ENCODE measurements at regions not wholly inside any gene's neighbourhood (a gene's known extent, or its start where the extent isn't known, plus 50 kb on each side); places are given as distances from the start of the nearest gene placed in this dataset.

DNA sequence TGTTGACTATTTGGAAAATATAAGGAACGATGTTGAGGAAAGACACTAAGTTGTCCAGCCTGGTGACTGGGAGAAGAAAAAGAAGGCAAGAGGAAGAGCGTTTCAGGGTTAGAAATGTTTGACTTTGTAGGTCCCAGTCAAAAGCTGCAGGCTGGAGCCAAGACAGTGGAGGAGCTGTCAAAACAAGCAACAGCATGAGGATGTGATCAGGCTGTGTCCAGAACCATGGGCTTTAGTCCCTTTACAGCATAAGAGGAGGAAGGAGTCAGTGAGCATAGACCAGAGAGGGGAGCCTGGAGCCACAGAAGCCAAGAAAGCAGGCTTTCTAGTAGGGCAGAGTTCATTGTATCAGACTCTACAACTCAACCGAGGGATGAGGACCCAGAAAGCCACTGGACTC, 658.5 kb downstream of the BNC2 start:
- H3K36me3 ChIP-seq: no peaks in the 10 kb centered on the region
- H3K27ac ChIP-seq: no peak overlapping the region
- no peaks in the 10 kb centered on the region for H3K4me1 ChIP-seq (ENCODE audit: control insufficient read depth in 1 of 2, insufficient read depth in 1 of 2, low read depth in 1 of 2, low read length in 1 of 2)
- peaks cover 5% of the 10 kb centered on the region for H3K27me3 ChIP-seq
- TF ChIP-seq, protein P1, sequence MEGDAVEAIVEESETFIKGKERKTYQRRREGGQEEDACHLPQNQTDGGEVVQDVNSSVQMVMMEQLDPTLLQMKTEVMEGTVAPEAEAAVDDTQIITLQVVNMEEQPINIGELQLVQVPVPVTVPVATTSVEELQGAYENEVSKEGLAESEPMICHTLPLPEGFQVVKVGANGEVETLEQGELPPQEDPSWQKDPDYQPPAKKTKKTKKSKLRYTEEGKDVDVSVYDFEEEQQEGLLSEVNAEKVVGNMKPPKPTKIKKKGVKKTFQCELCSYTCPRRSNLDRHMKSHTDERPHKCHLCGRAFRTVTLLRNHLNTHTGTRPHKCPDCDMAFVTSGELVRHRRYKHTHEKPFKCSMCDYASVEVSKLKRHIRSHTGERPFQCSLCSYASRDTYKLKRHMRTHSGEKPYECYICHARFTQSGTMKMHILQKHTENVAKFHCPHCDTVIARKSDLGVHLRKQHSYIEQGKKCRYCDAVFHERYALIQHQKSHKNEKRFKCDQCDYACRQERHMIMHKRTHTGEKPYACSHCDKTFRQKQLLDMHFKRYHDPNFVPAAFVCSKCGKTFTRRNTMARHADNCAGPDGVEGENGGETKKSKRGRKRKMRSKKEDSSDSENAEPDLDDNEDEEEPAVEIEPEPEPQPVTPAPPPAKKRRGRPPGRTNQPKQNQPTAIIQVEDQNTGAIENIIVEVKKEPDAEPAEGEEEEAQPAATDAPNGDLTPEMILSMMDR (IDR thresholded peaks at IDR 0.05): no peak
- H3K4me3 ChIP-seq (ENCODE audit: low read depth in 1 of 2, low read length in 1 of 2): no peak overlapping the region
- H3K9me3 ChIP-seq: no peaks in the 10 kb centered on the region

DNA sequence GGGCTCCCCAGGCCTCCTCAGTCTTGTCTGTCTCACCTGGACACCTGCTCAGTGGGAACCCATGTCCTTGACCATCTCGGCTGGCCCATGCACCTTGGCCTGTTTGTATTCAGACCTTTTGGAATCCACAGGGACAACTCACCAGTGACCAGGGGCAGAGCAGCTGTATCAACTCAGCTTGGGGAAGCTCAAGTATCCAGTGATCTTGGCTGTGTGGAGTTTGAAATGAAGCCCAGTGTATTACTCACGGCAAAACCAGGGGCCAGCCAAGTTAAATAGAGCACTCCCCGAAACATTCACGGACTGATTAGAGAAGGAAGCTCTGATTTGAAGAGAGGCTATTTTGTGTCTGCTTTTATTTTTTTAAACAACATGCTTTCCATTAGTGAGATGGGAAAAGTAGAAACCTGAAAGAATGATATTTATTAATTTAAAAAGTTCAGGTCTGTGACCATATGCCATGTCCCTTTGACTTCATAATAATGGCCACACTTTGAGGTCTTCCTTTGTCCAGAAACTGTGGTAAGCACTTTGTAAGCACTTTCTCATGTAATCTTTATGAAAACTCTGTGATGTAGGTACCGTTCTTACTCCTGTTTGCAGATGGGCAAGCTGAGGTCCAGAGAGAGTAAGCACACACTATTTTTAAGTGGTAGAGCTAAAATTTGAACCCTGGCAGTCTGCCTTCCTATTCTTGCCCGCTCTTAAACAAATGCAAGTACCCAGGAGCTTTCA, 656.5 kb downstream of the BNC2 start:
- Histone ChIP-seq H3K4me1 (ENCODE audit: control insufficient read depth in 1 of 2, insufficient read depth in 1 of 2, low read depth in 1 of 2, low read length in 1 of 2) (no peaks in the 10 kb centered on the region), H3K4me3 (ENCODE audit: low read depth in 1 of 2, low read length in 1 of 2) (no peak overlapping the region), H3K9me3 (no peaks in the 10 kb centered on the region), H3K36me3 (no peaks in the 10 kb centered on the region), H3K27me3 (no peaks in the 10 kb centered on the region), H3K27ac (no peak overlapping the region)
- TF ChIP-seq, protein P1 (IDR thresholded peaks at IDR 0.05): no peak

DNA sequence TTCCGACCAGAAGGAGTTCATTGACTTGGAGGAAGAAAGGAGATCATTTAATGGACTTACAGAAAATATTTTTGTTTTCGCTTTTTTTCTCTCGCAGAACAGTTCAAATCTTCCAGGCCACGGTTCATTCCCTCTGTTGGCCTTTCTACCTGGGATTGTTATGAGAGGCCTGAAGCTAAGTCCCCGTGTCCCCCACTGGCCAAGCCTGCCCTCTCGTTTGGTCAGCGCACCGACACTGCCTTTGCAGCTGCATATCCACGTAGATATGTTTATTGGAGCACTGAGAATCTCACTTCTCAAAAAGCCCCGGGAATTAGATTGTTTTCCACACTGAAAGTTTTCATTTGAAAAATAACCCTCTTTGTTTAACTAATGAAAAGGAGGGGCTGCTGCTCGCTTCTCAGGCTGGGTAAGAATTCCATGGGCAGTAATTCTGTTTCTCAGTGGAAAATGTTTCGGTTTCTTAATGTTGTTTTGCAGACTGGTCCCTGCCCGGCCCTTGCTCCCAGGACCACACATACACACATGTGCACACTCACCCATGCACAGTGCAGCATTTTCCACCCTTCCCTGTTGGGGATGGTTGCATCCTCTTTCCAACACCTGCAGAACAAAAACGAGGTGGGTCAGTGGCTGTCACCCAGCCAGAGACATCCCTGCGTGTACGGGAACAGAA, 655.7 kb downstream of the BNC2 start:
- no peaks in the 10 kb centered on the region for H3K4me1 ChIP-seq (ENCODE audit: control insufficient read depth in 1 of 2, insufficient read depth in 1 of 2, low read depth in 1 of 2, low read length in 1 of 2)
- H3K4me3 ChIP-seq (ENCODE audit: low read depth in 1 of 2, low read length in 1 of 2): no peak overlapping the region
- H3K27ac ChIP-seq: no peak overlapping the region
- H3K36me3 ChIP-seq: no peaks in the 10 kb centered on the region
- H3K27me3 ChIP-seq: no peaks in the 10 kb centered on the region
- TF ChIP-seq, protein P1 (IDR thresholded peaks at IDR 0.05): no peak
- no peaks in the 10 kb centered on the region for H3K9me3 ChIP-seq

DNA sequence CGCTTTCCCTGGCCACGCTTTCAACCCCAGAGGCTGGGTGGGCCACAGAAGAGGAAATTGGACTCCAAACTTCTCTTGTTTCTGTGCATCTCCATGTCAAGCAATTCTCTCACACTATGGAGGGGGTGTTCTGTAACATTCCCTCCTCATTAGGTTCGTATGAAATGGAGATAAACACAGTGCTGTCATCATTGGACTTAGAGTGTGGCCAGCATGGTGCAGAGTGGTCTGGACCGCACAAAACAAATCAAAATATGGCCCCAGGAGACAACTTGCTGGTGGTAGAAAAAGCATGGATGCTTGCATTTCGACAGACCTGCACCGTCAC, 655.2 kb downstream of the BNC2 start:
- no peaks in the 10 kb centered on the region for H3K4me1 ChIP-seq (ENCODE audit: control insufficient read depth in 1 of 2, insufficient read depth in 1 of 2, low read depth in 1 of 2, low read length in 1 of 2)
- no peaks in the 10 kb centered on the region for H3K36me3 ChIP-seq
- H3K27ac ChIP-seq: no peak overlapping the region
- H3K27me3 ChIP-seq: no peaks in the 10 kb centered on the region
- H3K9me3 ChIP-seq: no peaks in the 10 kb centered on the region
- H3K4me3 ChIP-seq (ENCODE audit: low read depth in 1 of 2, low read length in 1 of 2): no peak overlapping the region
- TF ChIP-seq, protein P1 (IDR thresholded peaks at IDR 0.05): no peak

DNA sequence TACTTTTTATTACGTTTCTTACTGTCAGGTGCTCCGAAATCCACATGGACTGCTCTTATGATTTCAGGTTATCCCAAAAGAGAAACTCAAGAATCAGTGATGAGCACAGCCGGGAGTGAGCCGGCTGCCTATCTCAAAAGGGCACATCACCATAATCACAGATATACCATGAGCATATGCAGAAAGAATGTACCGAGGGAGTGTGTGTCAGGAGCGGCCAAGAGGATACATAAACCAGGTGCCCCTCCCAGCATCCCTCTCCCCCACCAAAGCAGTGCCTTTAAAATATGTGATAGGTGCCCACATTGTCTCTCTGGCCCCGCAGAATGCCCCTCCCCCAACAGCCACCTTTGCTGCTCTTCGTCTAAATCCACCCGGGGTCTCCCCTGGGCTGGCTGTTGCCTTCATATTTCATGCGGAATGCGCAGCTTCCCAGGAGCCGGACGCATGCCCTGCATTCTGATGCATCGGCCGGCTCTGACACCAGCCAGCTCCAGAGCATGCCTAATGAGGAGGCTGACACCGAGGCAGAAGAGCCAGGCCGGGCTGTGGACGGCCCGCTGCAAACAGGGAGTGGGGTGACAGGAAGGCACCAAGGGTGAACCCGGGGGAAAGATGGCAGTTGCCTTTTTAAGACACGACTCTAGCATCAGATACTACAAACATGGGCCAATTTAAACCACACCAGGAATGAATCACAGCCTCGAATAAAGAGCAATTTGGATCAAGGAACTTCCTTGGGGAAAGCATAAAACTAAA, 652.3 kb downstream of the BNC2 start:
- no peaks in the 10 kb centered on the region for H3K27me3 ChIP-seq
- no peaks in the 10 kb centered on the region for H3K4me1 ChIP-seq (ENCODE audit: control insufficient read depth in 1 of 2, insufficient read depth in 1 of 2, low read depth in 1 of 2, low read length in 1 of 2)
- no peaks in the 10 kb centered on the region for H3K9me3 ChIP-seq
- H3K36me3 ChIP-seq: no peaks in the 10 kb centered on the region
- TF ChIP-seq, protein P1 (IDR thresholded peaks at IDR 0.05): no peak
- H3K27ac ChIP-seq: no peak overlapping the region
- H3K4me3 ChIP-seq (ENCODE audit: low read depth in 1 of 2, low read length in 1 of 2): no peak overlapping the region

Measured in neutrophil (primary cell).